ENCODE measurements at regions not wholly inside any gene's neighbourhood (a gene's known extent, or its start where the extent isn't known, plus 50 kb on each side); places are given as distances from the start of the nearest gene placed in this dataset.

DNA sequence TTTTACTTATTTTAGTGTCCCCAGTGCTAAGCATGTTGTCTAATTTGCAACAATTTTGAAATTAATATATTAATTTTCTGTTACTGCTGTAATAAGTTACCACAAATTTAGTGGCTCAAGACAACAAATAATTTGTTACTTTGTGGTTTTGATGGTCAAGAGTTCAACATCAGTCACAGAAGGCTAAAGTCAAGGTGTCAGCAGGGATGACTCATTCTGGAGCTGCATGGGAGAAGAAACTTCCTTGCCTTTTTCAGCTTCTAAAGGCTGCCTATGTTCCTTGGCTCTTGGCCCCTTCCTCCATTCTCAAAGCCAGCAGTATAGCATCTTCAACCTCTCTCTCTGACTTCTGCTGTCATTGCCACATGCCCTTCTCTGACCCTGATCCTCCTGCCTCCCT is 271.8 kb downstream of the HLX start:
- Histone ChIP-seq H3K79me2 (ENCODE audit: control insufficient read depth, insufficient read depth, low read length) (no peaks in the 10 kb centered on the region), H3K27me3 (replicated peaks in 1 of 2; ENCODE audit: control insufficient read depth in 2 of 2, insufficient read depth in 2 of 2, low read length in 1 of 2) (no peaks in the 10 kb centered on the region; a peak in 1 of 4 replicates), H4K20me1 (ENCODE audit: control insufficient read depth, insufficient read depth) (no peaks in the 10 kb centered on the region), H3K4me3 (no peak overlapping the region), H3K4me2 (ENCODE audit: control insufficient read depth, insufficient read depth) (no peak overlapping the region), H3K27ac (ENCODE audit: control insufficient read depth, insufficient read depth) (no peak overlapping the region), H3K4me1 (ENCODE audit: control insufficient read depth, insufficient read depth, low read length) (no peaks in the 10 kb centered on the region), H2AFZ (ENCODE audit: control insufficient read depth, low read depth, low read length) (no peak overlapping the region), H3K9me3 (replicated peaks; ENCODE audit: control insufficient read depth, insufficient read depth, low read length) (no peaks in the 10 kb centered on the region), H3K36me3 (ENCODE audit: control insufficient read depth in 2 of 2, insufficient read depth in 2 of 2, low read length in 1 of 2) (no peaks in the 10 kb centered on the region), H3K9ac (ENCODE audit: control insufficient read depth, insufficient read depth, low read length) (no peak overlapping the region)
- intact Hi-C loops (cut with micrococcal nuclease; ENCODE audit: unreplicated experiment) (no loop called here), in situ Hi-C loops (cut with MboI) (no loop called here)
- no peak for ATAC-seq
- FAIRE-seq = no peak
- ChIA-PET SMC1A (ENCODE audit: uncharacterized antibody, unreplicated experiment) (interaction anchor here (0.8 kb wide), 1 partner anchor 17 kb away, joined by 4 read pairs; no protein-coding TSS in a partner anchor), CTCF (no interaction called here), POLR2A (no interaction called here), RAD21 (ENCODE audit: unreplicated experiment) (no interaction called here)
- BruUV-seq (replicated peaks) = no TSS peak
- TF ChIP-seq PML (IDR thresholded peaks at IDR 0.05; ENCODE audit: low read length) (no peak), SMAD5 (IDR thresholded peaks at IDR 0.05; ENCODE audit: low read depth) (no peak), ZBED1 (IDR thresholded peaks at IDR 0.05; ENCODE audit: borderline replicate concordance) (no peak), EED (IDR thresholded peaks at IDR 0.05; ENCODE audit: low read depth) (no peak), NBN (IDR thresholded peaks at IDR 0.05) (no peak), BHLHE40 (IDR thresholded peaks at IDR 0.05; ENCODE audit: borderline replicate concordance in 1 of 2, low read depth in 2 of 2, low read length in 1 of 2) (no peak), CHD2 (IDR thresholded peaks at IDR 0.05; ENCODE audit: borderline replicate concordance, low read depth, low read length) (no peak), SIN3A (IDR thresholded peaks at IDR 0.05; ENCODE audit: low read depth, low read length) (no peak), IKZF2 (IDR thresholded peaks at IDR 0.05) (no peak), RELA (IDR thresholded peaks at IDR 0.05; ENCODE audit: borderline replicate concordance, partially characterized antibody) (no peak), KLF5 (IDR thresholded peaks at IDR 0.05; ENCODE audit: partially characterized antibody) (no peak), MXI1 (IDR thresholded peaks at IDR 0.05; ENCODE audit: low read depth, low read length) (no peak), ZNF622 (IDR thresholded peaks at IDR 0.05) (no peak)
- no peak for DNase-seq (ENCODE audit: low read depth, low spot score)
